ENCODE measurements at regions not wholly inside any gene's neighbourhood (a gene's known extent, or its start where the extent isn't known, plus 50 kb on each side); places are given as distances from the start of the nearest gene placed in this dataset.
"Not testable (repeated sequence)": the region's sequence is repeated elsewhere in the genome, so short reads cannot be mapped to it uniquely, and the experiment has no call there.

- no peak for DNase-seq
Measured at GRCh38 chr20:19027971-19028370, 184.5 kb upstream of the SLC24A3 start.

GRCh38 chr20:19041787-19042186, 170.7 kb upstream of the SLC24A3 start:
- DNase-seq: no peak

- DNase-seq: no peak
Measured at GRCh38 chr20:19045371-19045770, 167.1 kb upstream of the SLC24A3 start.

GRCh38 chr20:19047040-19047950, 165.1 kb upstream of the SLC24A3 start:
- no peak for DNase-seq

- no peak for DNase-seq
Measured at GRCh38 chr20:19047951-19048296, 164.5 kb upstream of the SLC24A3 start.

- no peak for DNase-seq
Measured at GRCh38 chr20:19048995-19049501, 163.4 kb upstream of the SLC24A3 start.

- no peak for DNase-seq
Measured at GRCh38 chr20:19049514-19049913, 162.9 kb upstream of the SLC24A3 start.

GRCh38 chr20:19056909-19057308, 155.5 kb upstream of the SLC24A3 start:
- DNase-seq: no peak

- not testable (repeated sequence) for DNase-seq
Measured at GRCh38 chr20:19064788-19065187, 147.7 kb upstream of the SLC24A3 start.

- no peak for DNase-seq
Measured at GRCh38 chr20:19067986-19068385, 144.5 kb upstream of the SLC24A3 start.

GRCh38 chr20:19070026-19070425, 142.4 kb upstream of the SLC24A3 start:
- no peak for DNase-seq

- no peak for DNase-seq
Measured at GRCh38 chr20:19070681-19071445, 141.6 kb upstream of the SLC24A3 start.

- no peak for DNase-seq
Measured at GRCh38 chr20:19071446-19071725, 141.1 kb upstream of the SLC24A3 start.

GRCh38 chr20:19071902-19072498, 140.4 kb upstream of the SLC24A3 start:
- no peak for DNase-seq

GRCh38 chr20:19072988-19073387, 139.5 kb upstream of the SLC24A3 start:
- DNase-seq: no peak

GRCh38 chr20:19073584-19074218, 138.7 kb upstream of the SLC24A3 start:
- no peak for DNase-seq

- no peak for DNase-seq
Measured at GRCh38 chr20:19074356-19074755, 138.1 kb upstream of the SLC24A3 start.

GRCh38 chr20:19074828-19075516, 137.5 kb upstream of the SLC24A3 start:
- DNase-seq: no peak

GRCh38 chr20:19077370-19078220, 134.8 kb upstream of the SLC24A3 start:
- no peak for DNase-seq

- no peak for DNase-seq
Measured at GRCh38 chr20:19078448-19079373, 133.7 kb upstream of the SLC24A3 start.
